ENCODE measurements at regions not wholly inside any gene's neighbourhood (a gene's known extent, or its start where the extent isn't known, plus 50 kb on each side); places are given as distances from the start of the nearest gene placed in this dataset.

DNA sequence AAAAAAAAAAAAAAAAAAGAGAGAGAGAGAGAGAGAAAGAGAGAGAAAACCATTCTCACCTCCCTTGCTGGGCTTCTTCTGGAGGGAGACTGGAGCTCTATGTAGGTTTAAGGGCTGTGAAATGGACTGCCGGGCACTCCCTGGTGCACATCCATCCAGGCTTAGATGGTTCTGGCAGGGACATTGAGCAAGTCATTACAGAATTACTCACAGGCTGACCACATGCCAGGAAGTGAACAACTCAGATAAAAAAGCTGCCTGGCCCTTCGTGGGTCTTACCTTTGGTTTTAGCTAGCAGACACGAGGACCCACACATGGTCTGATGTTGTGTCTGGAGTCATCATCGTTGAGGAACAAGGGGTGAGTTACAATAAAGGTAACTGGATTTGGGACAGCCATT is 847.4 kb upstream of the EEF2KMT start:
- Mint-ChIP-seq H3K27ac (no peak overlapping the region), H3K9me3 (peaks cover 10% of the 10 kb centered on the region), H3K27me3 (peaks cover 11% of the 10 kb centered on the region), H3K4me3 (no peak overlapping the region), H3K36me3 (no peaks in the 10 kb centered on the region), H3K4me1 (ENCODE audit: unreplicated experiment) (no peaks in the 10 kb centered on the region)
- TF ChIP-seq, protein P1, sequence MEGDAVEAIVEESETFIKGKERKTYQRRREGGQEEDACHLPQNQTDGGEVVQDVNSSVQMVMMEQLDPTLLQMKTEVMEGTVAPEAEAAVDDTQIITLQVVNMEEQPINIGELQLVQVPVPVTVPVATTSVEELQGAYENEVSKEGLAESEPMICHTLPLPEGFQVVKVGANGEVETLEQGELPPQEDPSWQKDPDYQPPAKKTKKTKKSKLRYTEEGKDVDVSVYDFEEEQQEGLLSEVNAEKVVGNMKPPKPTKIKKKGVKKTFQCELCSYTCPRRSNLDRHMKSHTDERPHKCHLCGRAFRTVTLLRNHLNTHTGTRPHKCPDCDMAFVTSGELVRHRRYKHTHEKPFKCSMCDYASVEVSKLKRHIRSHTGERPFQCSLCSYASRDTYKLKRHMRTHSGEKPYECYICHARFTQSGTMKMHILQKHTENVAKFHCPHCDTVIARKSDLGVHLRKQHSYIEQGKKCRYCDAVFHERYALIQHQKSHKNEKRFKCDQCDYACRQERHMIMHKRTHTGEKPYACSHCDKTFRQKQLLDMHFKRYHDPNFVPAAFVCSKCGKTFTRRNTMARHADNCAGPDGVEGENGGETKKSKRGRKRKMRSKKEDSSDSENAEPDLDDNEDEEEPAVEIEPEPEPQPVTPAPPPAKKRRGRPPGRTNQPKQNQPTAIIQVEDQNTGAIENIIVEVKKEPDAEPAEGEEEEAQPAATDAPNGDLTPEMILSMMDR (conservative IDR thresholded peaks at IDR 0.05): no peak
- no peak for DNase-seq (ENCODE audit: extremely low spot score, unreplicated experiment)

DNA sequence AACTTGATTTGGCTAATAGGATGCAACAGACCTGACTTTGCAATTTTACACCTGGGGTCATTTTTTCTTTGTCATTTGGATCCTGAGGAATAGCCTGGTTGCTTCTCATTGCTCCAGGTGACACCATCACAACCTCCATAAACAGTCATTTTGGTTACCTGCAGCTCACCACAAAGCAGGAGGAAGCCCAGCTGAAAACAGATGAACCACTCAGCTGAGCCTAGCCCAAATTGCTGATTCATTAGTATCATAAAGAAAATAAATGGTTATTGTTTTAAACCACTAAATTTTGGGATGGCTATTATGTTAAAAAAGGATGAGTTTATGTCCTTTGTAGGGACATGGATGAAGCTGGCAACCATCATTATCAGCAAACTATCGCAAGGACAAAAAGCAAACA is 841.0 kb upstream of the EEF2KMT start:
- Mint-ChIP-seq H3K9me3 (peaks cover 28% of the 10 kb centered on the region), H3K27ac (no peak overlapping the region), H3K27me3 (no peaks in the 10 kb centered on the region), H3K36me3 (no peaks in the 10 kb centered on the region), H3K4me1 (ENCODE audit: unreplicated experiment) (no peaks in the 10 kb centered on the region), H3K4me3 (no peak overlapping the region)
- TF ChIP-seq, protein P1 (conservative IDR thresholded peaks at IDR 0.05): no peak
- no peak for DNase-seq (ENCODE audit: extremely low spot score, unreplicated experiment)

DNA sequence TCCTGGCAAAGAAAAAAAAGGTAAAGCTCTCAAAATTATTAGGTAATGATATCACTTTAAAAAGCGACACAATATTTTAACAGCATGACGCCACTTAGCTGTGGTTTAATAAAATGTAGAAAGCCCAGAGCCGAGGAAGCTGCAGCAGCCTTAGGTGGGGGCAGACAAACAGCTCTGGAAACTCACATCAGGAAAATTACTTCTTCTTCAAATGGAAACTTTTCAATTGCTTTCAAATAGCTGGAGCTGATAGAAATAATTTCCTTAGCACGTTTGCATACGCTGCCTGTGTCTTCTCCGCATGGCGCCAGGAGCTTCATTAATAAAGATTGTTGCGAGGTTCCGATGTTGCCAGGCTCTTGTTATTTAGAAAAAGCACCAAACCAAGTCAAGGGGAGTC is 835.3 kb upstream of the EEF2KMT start:
- H3K36me3 Mint-ChIP-seq: no peaks in the 10 kb centered on the region
- peaks cover 18% of the 10 kb centered on the region for H3K9me3 Mint-ChIP-seq
- no peak overlapping the region for H3K4me3 Mint-ChIP-seq
- H3K27ac Mint-ChIP-seq: no peak overlapping the region
- DNase-seq (ENCODE audit: extremely low spot score, unreplicated experiment): no peak
- peaks cover 2% of the 10 kb centered on the region for H3K27me3 Mint-ChIP-seq
- peaks cover 8% of the 10 kb centered on the region for H3K4me1 Mint-ChIP-seq (ENCODE audit: unreplicated experiment)
- TF ChIP-seq, protein P1 (conservative IDR thresholded peaks at IDR 0.05): no peak

DNA sequence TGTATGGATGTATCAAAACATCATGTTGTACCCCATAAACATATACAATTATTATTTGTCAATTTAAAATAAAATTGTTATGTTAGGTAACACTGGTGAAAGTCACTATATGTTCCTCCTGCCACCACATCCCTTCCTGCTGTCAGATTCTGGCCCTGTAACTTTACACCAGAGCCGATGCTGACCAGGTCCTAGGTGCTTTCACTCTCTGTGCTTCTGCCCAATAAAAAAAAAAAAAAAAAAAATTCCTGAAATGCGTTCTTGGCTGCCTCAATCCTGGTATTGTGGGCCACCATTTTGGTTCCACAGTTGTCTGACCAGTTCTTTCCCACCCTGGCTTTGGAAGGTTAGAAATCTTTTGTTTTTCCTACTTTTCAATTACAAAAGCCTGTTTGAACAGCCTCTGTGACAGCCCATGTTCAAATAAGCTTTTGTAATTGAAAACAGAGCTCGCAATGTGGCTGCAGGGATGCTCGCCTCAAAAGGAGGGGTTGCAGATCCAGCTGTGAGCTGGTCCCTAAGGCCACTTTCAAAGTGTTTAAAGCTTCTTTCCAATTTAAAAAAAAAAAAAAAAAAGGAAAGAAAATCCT is 831.0 kb upstream of the EEF2KMT start:
- no peaks in the 10 kb centered on the region for H3K36me3 Mint-ChIP-seq
- H3K9me3 Mint-ChIP-seq: no peaks in the 10 kb centered on the region
- TF ChIP-seq, protein P1 (conservative IDR thresholded peaks at IDR 0.05): no peak
- DNase-seq (ENCODE audit: extremely low spot score, unreplicated experiment): no peak
- H3K4me3 Mint-ChIP-seq: no peak overlapping the region
- peaks cover 12% of the 10 kb centered on the region for H3K27me3 Mint-ChIP-seq
- no peak overlapping the region for H3K27ac Mint-ChIP-seq
- H3K4me1 Mint-ChIP-seq (ENCODE audit: unreplicated experiment): peaks cover 8% of the 10 kb centered on the region

DNA sequence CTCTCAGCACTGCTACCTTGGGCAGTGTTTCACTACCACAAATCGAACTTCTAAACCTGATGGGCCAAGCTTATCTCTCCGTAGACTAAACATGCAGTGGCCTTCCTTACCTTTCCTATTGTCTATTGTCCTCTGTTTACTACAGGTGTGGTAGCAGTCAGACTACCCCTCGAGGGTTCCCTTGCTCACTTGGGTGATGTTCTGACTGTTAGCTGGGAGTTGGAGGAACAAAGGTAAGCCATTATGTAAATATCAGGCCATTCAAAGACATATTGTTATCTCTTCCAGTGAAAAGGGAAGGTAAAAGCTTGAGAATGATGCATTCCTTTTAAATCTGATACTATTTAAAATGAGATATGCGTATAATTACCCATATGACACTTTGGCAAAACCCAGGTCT is 828.3 kb upstream of the EEF2KMT start:
- no peak overlapping the region for H3K27ac Mint-ChIP-seq
- no peaks in the 10 kb centered on the region for H3K36me3 Mint-ChIP-seq
- peaks cover 5% of the 10 kb centered on the region for H3K4me1 Mint-ChIP-seq (ENCODE audit: unreplicated experiment)
- H3K4me3 Mint-ChIP-seq: no peak overlapping the region
- no peaks in the 10 kb centered on the region for H3K9me3 Mint-ChIP-seq
- DNase-seq (ENCODE audit: extremely low spot score, unreplicated experiment): no peak
- TF ChIP-seq, protein P1 (conservative IDR thresholded peaks at IDR 0.05): no peak
- peaks cover 17% of the 10 kb centered on the region for H3K27me3 Mint-ChIP-seq

DNA sequence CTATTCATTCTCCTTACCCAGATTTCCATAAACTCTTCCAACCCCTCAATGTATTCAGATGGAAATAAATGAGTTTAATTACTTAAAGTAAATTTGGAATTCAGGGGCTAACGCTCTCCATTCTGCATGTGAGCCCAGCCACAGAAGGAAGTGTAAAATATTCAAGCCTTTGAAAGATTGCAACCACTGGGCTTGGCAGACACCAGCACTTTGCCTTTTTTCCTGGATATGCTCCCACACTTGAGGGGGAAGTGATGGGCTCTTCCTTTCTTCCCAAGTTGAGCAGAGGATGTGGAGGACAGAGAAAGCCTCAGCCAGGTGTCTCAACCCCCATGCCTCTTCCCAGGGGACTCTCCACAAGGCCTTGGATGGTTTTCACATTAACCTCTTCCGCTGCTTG is 825.1 kb upstream of the EEF2KMT start:
- DNase-seq (ENCODE audit: extremely low spot score, unreplicated experiment): no peak
- H3K9me3 Mint-ChIP-seq: no peaks in the 10 kb centered on the region

More for the DNA sequence above, 825.1 kb upstream of the EEF2KMT start:
- Mint-ChIP-seq H3K4me3 (no peak overlapping the region), H3K4me1 (ENCODE audit: unreplicated experiment) (peaks cover 3% of the 10 kb centered on the region), H3K27ac (no peak overlapping the region), H3K36me3 (no peaks in the 10 kb centered on the region), H3K27me3 (peaks cover 23% of the 10 kb centered on the region)
- TF ChIP-seq, protein P1 (conservative IDR thresholded peaks at IDR 0.05): no peak
